ENCODE measurements at regions not wholly inside any gene's neighbourhood (a gene's known extent, or its start where the extent isn't known, plus 50 kb on each side); places are given as distances from the start of the nearest gene placed in this dataset.

GRCh38 chr4:135372131-135372530 lies 1170.5 kb upstream of the PABPC4L start:
- TF ChIP-seq CTCF (IDR thresholded peaks at IDR 0.05; ENCODE audit: borderline replicate concordance, extremely low read depth, insufficient read depth): no peak
- DNase-seq: no peak
- no peaks in the 10 kb centered on the region for H3K36me3 ChIP-seq (ENCODE audit: control insufficient read depth in 2 of 3, insufficient read depth in 3 of 3, low read length in 3 of 3)
- no peaks in the 10 kb centered on the region for H3K27me3 ChIP-seq (ENCODE audit: control insufficient read depth, insufficient read depth, low read length)
- H3K9me3 ChIP-seq (ENCODE audit: control insufficient read depth in 2 of 3, insufficient read depth in 1 of 3, low read length in 3 of 3): no peaks in the 10 kb centered on the region
- H3K4me3 ChIP-seq (ENCODE audit: low read length in 3 of 3): no peak overlapping the region
- FAIRE-seq: no peak
- no peak overlapping the region for H3K27ac ChIP-seq (ENCODE audit: low read depth in 2 of 2, low read length in 2 of 2)
- no peak overlapping the region for H3K9ac ChIP-seq (ENCODE audit: low read length in 3 of 3)
- no peaks in the 10 kb centered on the region for H3K4me1 ChIP-seq (ENCODE audit: control insufficient read depth in 2 of 3, insufficient read depth in 2 of 3, low read depth in 1 of 3, low read length in 3 of 3)
- intact Hi-C loops (cut with DNase I): no loop called here

DNA sequence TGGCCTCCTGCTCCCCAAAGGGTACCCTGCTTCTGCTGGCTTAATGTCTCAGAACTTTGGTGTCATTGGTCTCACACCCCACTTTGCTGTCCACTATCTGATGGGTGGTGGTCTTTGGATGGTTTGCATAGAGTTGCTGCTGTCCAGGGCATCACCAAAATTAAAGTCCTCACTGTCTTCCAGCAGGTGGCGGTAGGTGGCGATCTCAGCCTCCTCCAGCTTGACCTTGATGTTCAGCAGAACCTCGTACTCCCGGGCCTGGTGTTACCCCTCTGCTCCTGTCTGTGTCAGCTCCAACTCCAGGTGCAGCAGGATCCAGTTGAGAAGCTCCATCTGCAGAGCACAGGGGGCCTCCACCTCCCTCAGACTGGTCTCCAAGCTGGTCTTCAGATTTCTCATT lies 1169.5 kb upstream of the PABPC4L start:
- no peak for FAIRE-seq
- intact Hi-C loops (cut with DNase I): no loop called here
- no peak for DNase-seq

DNA sequence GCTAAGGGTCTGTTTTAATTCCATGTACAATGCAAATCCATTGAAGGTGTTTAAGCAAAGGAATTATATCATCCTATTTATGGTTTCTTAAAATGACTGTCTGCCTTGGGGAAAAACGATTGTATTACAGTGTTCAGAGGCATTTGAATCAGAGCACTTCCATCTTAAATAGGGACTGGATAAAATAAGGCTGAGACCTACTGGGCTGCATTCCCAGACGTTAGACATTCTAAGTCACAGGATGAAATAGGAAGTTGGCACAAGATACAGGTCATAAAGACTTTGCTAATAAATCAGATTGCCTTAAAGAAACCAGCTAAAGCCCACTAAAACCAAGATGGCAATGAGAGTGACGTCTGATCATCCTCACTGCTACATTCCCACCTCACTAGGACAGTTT lies 1167.2 kb upstream of the PABPC4L start:
- H3K4me1 ChIP-seq (ENCODE audit: control insufficient read depth in 2 of 3, insufficient read depth in 2 of 3, low read depth in 1 of 3, low read length in 3 of 3): no peaks in the 10 kb centered on the region
- FAIRE-seq (no peak), DNase-seq (no peak)
- H3K4me3 ChIP-seq (ENCODE audit: low read length in 3 of 3): no peak overlapping the region
- intact Hi-C loops (cut with DNase I): no loop called here
- H3K27me3 ChIP-seq (ENCODE audit: control insufficient read depth, insufficient read depth, low read length): no peaks in the 10 kb centered on the region
- no peak overlapping the region for H3K27ac ChIP-seq (ENCODE audit: low read depth in 2 of 2, low read length in 2 of 2)
- H3K9ac ChIP-seq (ENCODE audit: low read length in 3 of 3): no peak overlapping the region
- H3K9me3 ChIP-seq (ENCODE audit: control insufficient read depth in 2 of 3, insufficient read depth in 1 of 3, low read length in 3 of 3): no peaks in the 10 kb centered on the region
- H3K36me3 ChIP-seq (ENCODE audit: control insufficient read depth in 2 of 3, insufficient read depth in 3 of 3, low read length in 3 of 3): no peaks in the 10 kb centered on the region
- no peak for TF ChIP-seq CTCF (IDR thresholded peaks at IDR 0.05; ENCODE audit: borderline replicate concordance, extremely low read depth, insufficient read depth)

More for the DNA sequence above, 1169.5 kb upstream of the PABPC4L start:
- TF ChIP-seq CTCF (IDR thresholded peaks at IDR 0.05; ENCODE audit: borderline replicate concordance, extremely low read depth, insufficient read depth): no peak
- Histone ChIP-seq H3K9me3 (ENCODE audit: control insufficient read depth in 2 of 3, insufficient read depth in 1 of 3, low read length in 3 of 3) (no peaks in the 10 kb centered on the region), H3K36me3 (ENCODE audit: control insufficient read depth in 2 of 3, insufficient read depth in 3 of 3, low read length in 3 of 3) (no peaks in the 10 kb centered on the region), H3K27ac (ENCODE audit: low read depth in 2 of 2, low read length in 2 of 2) (no peak overlapping the region), H3K9ac (ENCODE audit: low read length in 3 of 3) (no peak overlapping the region), H3K4me1 (ENCODE audit: control insufficient read depth in 2 of 3, insufficient read depth in 2 of 3, low read depth in 1 of 3, low read length in 3 of 3) (no peaks in the 10 kb centered on the region), H3K27me3 (ENCODE audit: control insufficient read depth, insufficient read depth, low read length) (no peaks in the 10 kb centered on the region), H3K4me3 (ENCODE audit: low read length in 3 of 3) (no peak overlapping the region)

GRCh38 chr4:135365065-135365464 lies 1163.5 kb upstream of the PABPC4L start:
- Histone ChIP-seq H3K36me3 (ENCODE audit: control insufficient read depth in 2 of 3, insufficient read depth in 3 of 3, low read length in 3 of 3) (no peaks in the 10 kb centered on the region), H3K27ac (ENCODE audit: low read depth in 2 of 2, low read length in 2 of 2) (no peak overlapping the region), H3K27me3 (ENCODE audit: control insufficient read depth, insufficient read depth, low read length) (no peaks in the 10 kb centered on the region), H3K4me3 (ENCODE audit: low read length in 3 of 3) (no peak overlapping the region), H3K9me3 (ENCODE audit: control insufficient read depth in 2 of 3, insufficient read depth in 1 of 3, low read length in 3 of 3) (no peaks in the 10 kb centered on the region), H3K4me1 (ENCODE audit: control insufficient read depth in 2 of 3, insufficient read depth in 2 of 3, low read depth in 1 of 3, low read length in 3 of 3) (no peaks in the 10 kb centered on the region), H3K9ac (ENCODE audit: low read length in 3 of 3) (no peak overlapping the region)
- FAIRE-seq (no peak), DNase-seq (no peak)
- no peak for TF ChIP-seq CTCF (IDR thresholded peaks at IDR 0.05; ENCODE audit: borderline replicate concordance, extremely low read depth, insufficient read depth)
- intact Hi-C loops (cut with DNase I): no loop called here
